ENCODE measurements at regions not wholly inside any gene's neighbourhood (a gene's known extent, or its start where the extent isn't known, plus 50 kb on each side); places are given as distances from the start of the nearest gene placed in this dataset.

- Mint-ChIP-seq H3K27ac (ENCODE audit: unreplicated experiment) (no peak overlapping the region), H3K36me3 (ENCODE audit: insufficient read depth, unreplicated experiment) (no peaks in the 10 kb centered on the region), H3K4me3 (ENCODE audit: low read depth, unreplicated experiment) (no peak overlapping the region), H3K27me3 (ENCODE audit: unreplicated experiment) (no peaks in the 10 kb centered on the region), H3K4me1 (ENCODE audit: low read depth, unreplicated experiment) (no peaks in the 10 kb centered on the region), H3K9me3 (ENCODE audit: low read depth, unreplicated experiment) (peaks cover 16% of the 10 kb centered on the region)
- CTCF ChIA-PET: no interaction called here
- no peak for DNase-seq
- intact Hi-C loops (cut with micrococcal nuclease; ENCODE audit: unreplicated experiment): no loop called here
- BruUV-seq (replicated peaks): no TSS peak
- no peak for TF ChIP-seq CTCF (IDR thresholded peaks at IDR 0.05; ENCODE audit: unreplicated experiment)
Observed at GRCh38 chr4:166377578-166377977, 504.5 kb downstream of the TLL1 start.

GRCh38 chr4:166386491-166387360 is 513.7 kb downstream of the TLL1 start:
- no peaks in the 10 kb centered on the region for H3K9me3 Mint-ChIP-seq (ENCODE audit: low read depth, unreplicated experiment)
- no TSS peak for BruUV-seq (replicated peaks)
- TF ChIP-seq CTCF (IDR thresholded peaks at IDR 0.05; ENCODE audit: unreplicated experiment): no peak
- DNase-seq: no peak
- no peak overlapping the region for H3K27ac Mint-ChIP-seq (ENCODE audit: unreplicated experiment)
- intact Hi-C loops (cut with micrococcal nuclease; ENCODE audit: unreplicated experiment): no loop called here
- CTCF ChIA-PET: no interaction called here
- no peaks in the 10 kb centered on the region for H3K27me3 Mint-ChIP-seq (ENCODE audit: unreplicated experiment)
- no peaks in the 10 kb centered on the region for H3K36me3 Mint-ChIP-seq (ENCODE audit: insufficient read depth, unreplicated experiment)
- H3K4me3 Mint-ChIP-seq (ENCODE audit: low read depth, unreplicated experiment): no peak overlapping the region
- H3K4me1 Mint-ChIP-seq (ENCODE audit: low read depth, unreplicated experiment): no peaks in the 10 kb centered on the region

DNA sequence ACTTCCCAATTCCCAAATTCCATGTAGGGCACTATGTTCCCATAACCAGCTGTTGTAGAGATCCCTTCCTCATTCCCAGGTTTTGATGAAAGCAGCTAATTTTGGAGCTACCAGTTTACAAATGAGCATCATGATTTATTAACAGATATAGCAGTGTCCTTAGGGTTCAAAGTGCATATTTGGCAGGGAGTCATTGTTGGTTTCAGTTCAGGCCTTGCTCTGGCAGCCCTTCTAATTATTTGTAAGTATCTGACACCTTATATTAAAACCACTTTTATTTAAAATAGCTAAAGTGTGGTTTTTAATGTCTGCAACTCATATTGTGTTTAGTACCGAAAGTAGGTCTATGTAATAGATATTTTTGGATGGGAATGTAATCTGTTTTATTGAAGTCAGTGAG is 518.5 kb downstream of the TLL1 start:
- no peaks in the 10 kb centered on the region for H3K27me3 Mint-ChIP-seq (ENCODE audit: unreplicated experiment)
- H3K9me3 Mint-ChIP-seq (ENCODE audit: low read depth, unreplicated experiment): no peaks in the 10 kb centered on the region
- CTCF ChIA-PET: no interaction called here
- intact Hi-C loops (cut with micrococcal nuclease; ENCODE audit: unreplicated experiment): no loop called here
- no peaks in the 10 kb centered on the region for H3K36me3 Mint-ChIP-seq (ENCODE audit: insufficient read depth, unreplicated experiment)
- H3K4me1 Mint-ChIP-seq (ENCODE audit: low read depth, unreplicated experiment): no peaks in the 10 kb centered on the region
- TF ChIP-seq CTCF (IDR thresholded peaks at IDR 0.05; ENCODE audit: unreplicated experiment): no peak
- no TSS peak for BruUV-seq (replicated peaks)
- H3K27ac Mint-ChIP-seq (ENCODE audit: unreplicated experiment): no peak overlapping the region
- DNase-seq: no peak
- no peak overlapping the region for H3K4me3 Mint-ChIP-seq (ENCODE audit: low read depth, unreplicated experiment)

DNA sequence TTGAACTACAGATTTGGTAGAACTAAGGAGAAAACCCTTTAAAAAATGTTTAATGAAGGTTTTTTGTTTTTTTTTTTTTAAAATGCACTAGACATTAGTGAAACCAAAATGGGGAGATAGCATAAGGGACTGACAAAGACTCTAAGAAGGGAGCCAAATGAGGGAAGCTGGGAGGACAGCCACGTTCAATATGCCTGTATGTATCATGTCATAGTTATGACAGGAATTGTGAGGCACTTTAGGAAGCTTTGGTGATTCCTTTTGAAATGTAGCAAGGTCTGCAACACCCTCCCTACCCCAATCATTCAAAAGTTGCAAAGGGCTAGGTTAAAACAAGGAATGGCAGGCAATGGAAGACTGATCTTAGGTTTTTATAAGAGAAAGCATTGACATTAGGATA is 526.0 kb downstream of the TLL1 start:
- Mint-ChIP-seq H3K4me1 (ENCODE audit: low read depth, unreplicated experiment) (no peaks in the 10 kb centered on the region), H3K4me3 (ENCODE audit: low read depth, unreplicated experiment) (no peak overlapping the region), H3K27ac (ENCODE audit: unreplicated experiment) (no peak overlapping the region), H3K36me3 (ENCODE audit: insufficient read depth, unreplicated experiment) (no peaks in the 10 kb centered on the region), H3K9me3 (ENCODE audit: low read depth, unreplicated experiment) (no peaks in the 10 kb centered on the region), H3K27me3 (ENCODE audit: unreplicated experiment) (no peaks in the 10 kb centered on the region)
- intact Hi-C loops (cut with micrococcal nuclease; ENCODE audit: unreplicated experiment): no loop called here
- no TSS peak for BruUV-seq (replicated peaks)
- CTCF ChIA-PET: no interaction called here
- TF ChIP-seq CTCF (IDR thresholded peaks at IDR 0.05; ENCODE audit: unreplicated experiment): no peak
- no peak for DNase-seq

All from Calu3 (cell line).